Endothelial cell of umbilical vein (primary cell): ENCODE measurements at regions not wholly inside any gene's neighbourhood (a gene's known extent, or its start where the extent isn't known, plus 50 kb on each side); places are given as distances from the start of the nearest gene placed in this dataset.

Source experiments
- BruUV-seq: library from RNA; stranded (reverse); fragments of 400-500 nt; replicated peaks from 2 replicates; lab custom pipeline; 2021; lab: Mats Ljungman, UMichigan
- CTCF ChIA-PET: fragments of 300-600, 350-600 bp; sonication (Branson Sonifier 250); formaldehyde crosslinking; loops from one replicate; lab custom pipeline; 2021; ENCODE audit warnings: antibody characterized with exemption, inconsistent platforms; lab: Charles Lee
- POLR2A ChIA-PET: fragments of 300-600, 350-600 bp; sonication (Branson Sonifier 250); formaldehyde crosslinking; loops from one replicate; lab custom pipeline; 2021; ENCODE audit warnings: antibody characterized with exemption, inconsistent platforms; lab: Charles Lee
- DNase-seq: peaks from one replicate; pipeline ENCODE4 v3.0.0-alpha.2; 2011; ENCODE audit warnings: low read depth, low spot score
- FAIRE-seq: peaks from 2 replicates; lab custom pipeline; 2011; peaks lifted over from hg19 to GRCh38; lab: Jason Lieb, UNC
- H2AFZ ChIP-seq: 2 replicates; pipeline ENCODE4 v1.6.0; 2012; ENCODE audit warnings: low read depth, low read length, control low read depth, inconsistent platforms
- H3K27ac ChIP-seq: 2 replicates; pipeline ENCODE4 v1.5.1; 2011; ENCODE audit warnings: low read depth, mild to moderate bottlenecking, control low read depth, low read length, moderate library complexity; ENCODE audit not compliant: insufficient read depth
- H3K27me3 ChIP-seq, 2 experiments: 2 replicates each; pipeline versions ENCODE4 v1.6.0 to v1.6.1; 2011; ENCODE audit warnings: low read length in 2 of 2, mixed read lengths in 1 of 2; ENCODE audit not compliant: control insufficient read depth in 2 of 2, insufficient read depth in 2 of 2
- H3K36me3 ChIP-seq, 2 experiments: 2 replicates in 1 of 2; 3 replicates in 1 of 2; pipeline ENCODE4 v1.5.1; 2011; ENCODE audit warnings: low read length in 2 of 2, mild to moderate bottlenecking in 1 of 2, moderate library complexity in 1 of 2; ENCODE audit not compliant: control insufficient read depth in 2 of 2, insufficient read depth in 2 of 2; ENCODE audit errors: extremely low read depth in 1 of 2
- H3K4me1 ChIP-seq: 3 replicates; pipeline ENCODE4 v1.5.1; 2011; ENCODE audit warnings: mild to moderate bottlenecking, low read length; ENCODE audit not compliant: control insufficient read depth, insufficient read depth; ENCODE audit errors: extremely low read depth
- H3K4me2 ChIP-seq: 2 replicates; pipeline ENCODE4 v1.6.1; 2011; ENCODE audit warnings: low read length, control low read depth, mixed read lengths; ENCODE audit not compliant: insufficient read depth
- H3K4me3 ChIP-seq, 3 experiments: fragments of 200-600 bp in 1 of 3; sonication (generic), shearing (Covaris generic) in 1 of 3; replicated peaks in 1 of 3; 2 replicates each; pipeline ENCODE4 v1.5.1; 2011 to 2016; ENCODE audit warnings: control low read depth in 3 of 3, low read length in 3 of 3, mild to moderate bottlenecking in 2 of 3, inconsistent platforms in 1 of 3, low read depth in 1 of 3, moderate library complexity in 1 of 3; ENCODE audit not compliant: insufficient read depth in 1 of 3
- H3K79me2 ChIP-seq: 2 replicates; pipeline ENCODE4 v1.6.0; 2012; ENCODE audit warnings: low read length, inconsistent platforms; ENCODE audit not compliant: control insufficient read depth, insufficient read depth
- H3K9ac ChIP-seq: replicated peaks from 2 replicates; pipeline ENCODE3; 2011; ENCODE audit warnings: low read length, control low read depth; ENCODE audit not compliant: insufficient read depth; ENCODE audit errors: extremely low read depth
- H3K9me1 ChIP-seq: replicated peaks from 3 replicates; pipeline ENCODE4 v1.6.0; 2011; ENCODE audit warnings: mild to moderate bottlenecking, low read length; ENCODE audit not compliant: control insufficient read depth, insufficient read depth; ENCODE audit errors: extremely low read depth
- H3K9me3 ChIP-seq: replicated peaks from 2 replicates; pipeline ENCODE4 v1.5.1; 2012; ENCODE audit warnings: low read length, inconsistent platforms; ENCODE audit not compliant: control insufficient read depth, insufficient read depth
- H4K20me1 ChIP-seq: replicated peaks from 2 replicates; pipeline ENCODE3; 2011; ENCODE audit warnings: mild to moderate bottlenecking, low read length; ENCODE audit not compliant: control insufficient read depth, insufficient read depth; ENCODE audit errors: extremely low read depth
- EZH2 ChIP-seq: IDR thresholded peaks from 2 replicates; pipeline ENCODE4 v1.6.1; 2012; ENCODE audit warnings: borderline replicate concordance, low read depth, mild to moderate bottlenecking, moderate library complexity, low read length, inconsistent platforms; ENCODE audit not compliant: severe bottlenecking
- FOS ChIP-seq: IDR thresholded peaks from 2 replicates; pipeline ENCODE4 v1.6.1; 2011; ENCODE audit warnings: mild to moderate bottlenecking, low read length, moderate library complexity, borderline replicate concordance; ENCODE audit not compliant: insufficient read depth
- GATA2 ChIP-seq: IDR thresholded peaks from 2 replicates; pipeline ENCODE4 v1.7.0; 2011; ENCODE audit warnings: low read depth, mild to moderate bottlenecking, moderate library complexity, mixed read lengths, low read length; ENCODE audit not compliant: insufficient read length, insufficient read depth
- JUN ChIP-seq: IDR thresholded peaks from 2 replicates; pipeline ENCODE4 v1.6.1; 2011; ENCODE audit warnings: borderline replicate concordance, low read depth; ENCODE audit not compliant: insufficient read length, insufficient read depth
- MYC ChIP-seq: IDR thresholded peaks from one replicate; pipeline ENCODE4 v1.6.1; 2011; ENCODE audit warnings: mild to moderate bottlenecking, low read depth, low read length
- POLR2A ChIP-seq: IDR thresholded peaks from 2 replicates; pipeline ENCODE4 v1.6.1; 2012; ENCODE audit warnings: low read depth, mild to moderate bottlenecking, control low read depth, low read length
- POLR2AphosphoS5 ChIP-seq: IDR thresholded peaks from 2 replicates; pipeline ENCODE4 v1.6.1; 2012; ENCODE audit warnings: low read depth, mild to moderate bottlenecking, control low read depth, low read length, moderate library complexity; ENCODE audit not compliant: insufficient read depth
- dilution Hi-C: fragments of 300-500 bp; cut with MboI; formaldehyde crosslinking; loops from one replicate; pipeline ENCODE4 v1.15.0; 2019; ENCODE audit warnings: low sequenced_read_pairs; ENCODE audit not compliant: extremely low pct_ligation_motif_present
- intact Hi-C: fragments of 100-400 bp; cut with micrococcal nuclease; formaldehyde crosslinking; loops from one replicate; pipeline ENCODE4 v1.10.0; 2022
- TF ChIP-seq, protein P1 (sequence below), 2 donors: IDR thresholded peaks; 1 replicate in 1 of 2; 2 replicates in 1 of 2; pipeline ENCODE4 v1.5.1; 2011; ENCODE audit warnings: low read length in 2 of 2, mild to moderate bottlenecking in 2 of 2, moderate library complexity in 2 of 2, control low read depth in 1 of 2, inconsistent platforms in 1 of 2, low read depth in 1 of 2; ENCODE audit not compliant: insufficient read depth in 1 of 2; ENCODE audit errors: extremely low read depth in 1 of 2
- TF ChIP-seq, protein P2 (sequence below): IDR thresholded peaks from 2 replicates; pipeline ENCODE4 v1.6.1; 2011; ENCODE audit not compliant: insufficient read depth, insufficient read length

DNA sequence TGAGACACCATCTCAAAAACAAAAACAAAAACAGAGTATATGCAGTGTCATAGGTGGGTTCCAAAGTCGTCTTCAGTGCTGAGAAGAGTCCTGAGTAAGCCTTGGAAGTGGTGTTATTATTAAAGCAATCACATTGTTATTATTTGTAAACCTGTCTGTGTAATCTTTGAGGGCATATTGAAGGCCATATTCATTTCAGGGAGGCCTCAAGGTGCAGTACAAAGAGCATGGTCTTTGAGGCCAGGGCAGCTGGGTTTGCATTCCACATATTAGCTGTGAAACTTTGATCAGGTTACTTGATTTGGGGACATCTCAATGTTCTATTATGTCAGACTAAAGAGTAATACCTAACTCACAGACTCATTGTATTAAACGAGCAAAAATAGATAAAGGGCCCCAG is 139.3 kb upstream of the SOX4 start:
- DNase-seq (no peak), FAIRE-seq (no peak)
- Histone ChIP-seq H2AFZ (no peak overlapping the region), H3K9ac (no peak overlapping the region), H3K4me3 (no peak overlapping the region), H3K27ac (no peak overlapping the region), H4K20me1 (no peaks in the 10 kb centered on the region), H3K9me3 (no peaks in the 10 kb centered on the region), H3K9me1 (no peaks in the 10 kb centered on the region), H3K27me3 (no peaks in the 10 kb centered on the region), H3K4me1 (no peaks in the 10 kb centered on the region), H3K79me2 (no peaks in the 10 kb centered on the region), H3K36me3 (no peaks in the 10 kb centered on the region), H3K4me2 (no peak overlapping the region)
- TF ChIP-seq, protein P1, sequence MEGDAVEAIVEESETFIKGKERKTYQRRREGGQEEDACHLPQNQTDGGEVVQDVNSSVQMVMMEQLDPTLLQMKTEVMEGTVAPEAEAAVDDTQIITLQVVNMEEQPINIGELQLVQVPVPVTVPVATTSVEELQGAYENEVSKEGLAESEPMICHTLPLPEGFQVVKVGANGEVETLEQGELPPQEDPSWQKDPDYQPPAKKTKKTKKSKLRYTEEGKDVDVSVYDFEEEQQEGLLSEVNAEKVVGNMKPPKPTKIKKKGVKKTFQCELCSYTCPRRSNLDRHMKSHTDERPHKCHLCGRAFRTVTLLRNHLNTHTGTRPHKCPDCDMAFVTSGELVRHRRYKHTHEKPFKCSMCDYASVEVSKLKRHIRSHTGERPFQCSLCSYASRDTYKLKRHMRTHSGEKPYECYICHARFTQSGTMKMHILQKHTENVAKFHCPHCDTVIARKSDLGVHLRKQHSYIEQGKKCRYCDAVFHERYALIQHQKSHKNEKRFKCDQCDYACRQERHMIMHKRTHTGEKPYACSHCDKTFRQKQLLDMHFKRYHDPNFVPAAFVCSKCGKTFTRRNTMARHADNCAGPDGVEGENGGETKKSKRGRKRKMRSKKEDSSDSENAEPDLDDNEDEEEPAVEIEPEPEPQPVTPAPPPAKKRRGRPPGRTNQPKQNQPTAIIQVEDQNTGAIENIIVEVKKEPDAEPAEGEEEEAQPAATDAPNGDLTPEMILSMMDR (IDR thresholded peaks at IDR 0.05; ENCODE audit: extremely low read depth in 1 of 2, insufficient read depth in 1 of 2, low read depth in 1 of 2, low read length in 2 of 2): no peak
- TF ChIP-seq, protein P2, sequence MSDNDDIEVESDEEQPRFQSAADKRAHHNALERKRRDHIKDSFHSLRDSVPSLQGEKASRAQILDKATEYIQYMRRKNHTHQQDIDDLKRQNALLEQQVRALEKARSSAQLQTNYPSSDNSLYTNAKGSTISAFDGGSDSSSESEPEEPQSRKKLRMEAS: no peak
- TF ChIP-seq MYC: no peak
- intact Hi-C loops: no loop called here
- ChIA-PET POLR2A (no interaction called here), CTCF (no interaction called here)
- dilution Hi-C loops: no loop called here
- BruUV-seq: no TSS peak

DNA sequence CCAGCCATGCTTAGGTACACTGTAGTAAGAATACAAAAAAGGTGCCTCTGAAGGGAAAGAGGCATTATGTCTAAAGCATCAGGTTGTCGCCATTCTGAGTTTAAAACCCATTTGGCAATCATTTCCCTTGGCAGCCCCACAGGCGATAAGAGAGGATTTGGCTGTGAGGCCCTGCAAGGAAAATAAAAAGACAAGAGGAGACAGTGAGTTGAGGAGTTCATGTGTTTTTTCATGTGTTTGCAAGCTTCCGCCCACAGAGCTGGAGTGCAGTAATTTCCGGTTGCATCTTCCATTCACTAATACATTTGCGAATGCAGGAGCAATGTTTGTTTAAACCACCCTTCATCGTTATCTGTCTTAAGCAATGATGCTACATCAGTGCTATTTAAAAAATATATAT is 138.5 kb upstream of the SOX4 start:
- BruUV-seq: no TSS peak
- H3K27me3 ChIP-seq: no peaks in the 10 kb centered on the region
- no peaks in the 10 kb centered on the region for H4K20me1 ChIP-seq
- CTCF ChIA-PET: no interaction called here
- H3K4me2 ChIP-seq: no peak overlapping the region
- intact Hi-C loops (no loop called here), dilution Hi-C loops (no loop called here)
- H3K79me2 ChIP-seq: no peaks in the 10 kb centered on the region
- no peaks in the 10 kb centered on the region for H3K9me3 ChIP-seq
- no peak overlapping the region for H2AFZ ChIP-seq
- H3K4me3 ChIP-seq: no peak overlapping the region
- no peak overlapping the region for H3K27ac ChIP-seq
- POLR2A ChIA-PET: no interaction called here
- H3K9me1 ChIP-seq: no peaks in the 10 kb centered on the region
- TF ChIP-seq POLR2A (no peak), GATA2 (no peak), FOS (no peak), JUN (no peak), MYC (no peak), POLR2AphosphoS5 (no peak), EZH2 (no peak)
- TF ChIP-seq, protein P1 (IDR thresholded peaks at IDR 0.05; ENCODE audit: extremely low read depth in 1 of 2, insufficient read depth in 1 of 2, low read depth in 1 of 2, low read length in 2 of 2): no peak
- TF ChIP-seq, protein P2: no peak
- no peak for DNase-seq
- no peak overlapping the region for H3K9ac ChIP-seq
- no peak for FAIRE-seq
- H3K36me3 ChIP-seq: no peaks in the 10 kb centered on the region
- H3K4me1 ChIP-seq: no peaks in the 10 kb centered on the region
